GM19438 (cell line): ENCODE measurements at regions not wholly inside any gene's neighbourhood (a gene's known extent, or its start where the extent isn't known, plus 50 kb on each side); places are given as distances from the start of the nearest gene placed in this dataset.
A peak's percentile ranks its signal among the peaks of the same experiment; 100 is the strongest.

Source experiments
- ATAC-seq: cut with Tn5 transposase; IDR thresholded peaks from one replicate; pipeline ENCODE4 v1.9.1; 2021; ENCODE audit warnings: low read depth; ENCODE audit not compliant: unreplicated experiment

DNA sequence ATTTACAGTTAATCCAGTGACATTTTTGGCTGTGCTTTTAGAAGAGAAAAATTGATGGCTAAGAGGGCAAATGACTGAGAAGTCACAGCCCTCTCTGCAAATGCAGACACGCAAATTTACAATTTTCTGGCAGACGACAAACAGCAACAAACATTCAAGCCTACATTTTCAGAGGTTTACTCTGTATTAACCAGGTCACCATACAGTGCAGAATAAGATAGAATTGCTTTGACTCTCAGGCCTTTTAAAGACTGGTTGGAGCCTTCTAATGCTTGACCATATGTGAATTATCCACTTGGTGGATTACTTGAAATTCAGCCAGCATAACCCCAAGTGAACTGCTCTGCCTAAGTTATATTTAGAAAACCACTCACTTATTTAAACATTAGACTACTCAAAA lies 65.5 kb upstream of the FOXN2 start:
- ATAC-seq: no peak

- ATAC-seq: no peak
Measured at GRCh38 chr2:48249631-48250473, 64.6 kb upstream of the FOXN2 start.

- no peak for ATAC-seq
Measured at GRCh38 chr2:48250474-48250844, 64.0 kb upstream of the FOXN2 start.

GRCh38 chr2:48250943-48251342 lies 63.5 kb upstream of the FOXN2 start:
- ATAC-seq: peak; percentile 55

DNA sequence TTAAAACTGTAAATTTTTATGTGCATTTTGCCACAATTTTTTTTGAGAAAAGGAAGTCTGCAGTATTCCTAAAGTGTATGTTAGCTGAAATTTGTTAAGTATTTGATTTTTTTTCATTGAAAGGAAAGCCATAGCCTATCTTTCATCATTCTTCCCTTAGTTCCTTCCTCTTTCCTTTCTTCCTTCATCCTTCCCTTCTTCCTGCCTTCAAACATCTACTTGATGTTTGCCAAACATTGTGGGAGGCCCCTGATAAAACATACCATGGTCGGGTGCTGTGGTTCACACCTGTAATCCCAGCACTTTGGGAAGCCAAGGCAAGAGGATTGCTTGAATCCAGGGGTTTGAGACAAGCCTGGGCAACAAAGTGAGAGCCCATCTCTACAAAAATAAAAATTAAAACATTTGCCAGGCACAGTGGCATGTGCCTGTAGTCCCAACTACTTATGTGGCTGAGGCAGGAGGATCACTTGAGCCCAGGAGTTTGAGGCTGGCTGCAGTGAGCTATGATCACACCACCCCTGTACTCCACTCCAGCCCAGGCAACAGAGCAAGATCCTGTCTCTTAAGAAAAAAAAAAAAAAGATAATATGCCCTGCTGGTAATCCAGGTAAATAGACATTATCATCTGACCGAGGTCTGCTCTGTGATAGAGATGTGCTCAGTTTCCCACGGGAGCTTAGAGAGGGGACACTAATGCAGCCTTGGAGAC lies 62.9 kb upstream of the FOXN2 start:
- no peak for ATAC-seq

DNA sequence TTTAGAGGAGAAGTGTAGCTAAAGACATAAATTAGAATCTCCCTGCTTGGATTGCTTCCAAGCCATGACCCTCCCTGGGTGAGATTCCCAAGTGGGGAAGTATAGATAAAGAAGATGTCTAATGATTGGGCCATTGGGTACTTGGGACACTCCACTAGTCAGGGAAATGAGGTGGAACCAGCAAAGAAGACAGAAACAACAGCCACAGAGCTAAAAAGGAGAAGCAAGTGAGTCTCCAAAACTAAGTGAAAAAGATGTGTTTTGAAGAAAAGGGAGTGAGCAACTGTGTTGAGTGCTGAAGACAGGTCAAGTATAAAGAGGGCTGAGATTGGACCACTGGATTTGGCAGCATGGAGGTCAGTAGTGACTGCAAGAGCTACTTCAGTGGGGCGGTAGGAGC lies 61.2 kb upstream of the FOXN2 start:
- ATAC-seq: no peak

- no peak for ATAC-seq
Measured at GRCh38 chr2:48254839-48255238, 59.6 kb upstream of the FOXN2 start.

DNA sequence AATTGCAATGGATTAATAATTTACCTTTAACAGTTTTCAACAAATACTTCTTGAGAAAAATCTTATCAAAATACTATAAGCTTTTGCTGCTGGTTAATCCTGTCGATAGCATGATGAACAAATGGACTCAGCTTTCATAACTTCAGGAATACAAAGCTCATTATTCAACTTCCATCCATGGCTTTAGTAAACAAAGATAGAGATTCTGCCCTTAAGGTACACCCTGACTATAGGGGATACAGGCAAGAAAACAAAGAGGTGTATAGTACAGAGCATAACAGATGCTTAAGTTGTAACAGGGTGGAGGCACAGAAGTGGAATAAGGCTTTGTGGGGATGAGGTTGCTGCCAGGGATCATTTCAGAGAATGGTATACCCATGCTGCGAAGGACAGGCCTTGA lies 57.0 kb upstream of the FOXN2 start:
- no peak for ATAC-seq

DNA sequence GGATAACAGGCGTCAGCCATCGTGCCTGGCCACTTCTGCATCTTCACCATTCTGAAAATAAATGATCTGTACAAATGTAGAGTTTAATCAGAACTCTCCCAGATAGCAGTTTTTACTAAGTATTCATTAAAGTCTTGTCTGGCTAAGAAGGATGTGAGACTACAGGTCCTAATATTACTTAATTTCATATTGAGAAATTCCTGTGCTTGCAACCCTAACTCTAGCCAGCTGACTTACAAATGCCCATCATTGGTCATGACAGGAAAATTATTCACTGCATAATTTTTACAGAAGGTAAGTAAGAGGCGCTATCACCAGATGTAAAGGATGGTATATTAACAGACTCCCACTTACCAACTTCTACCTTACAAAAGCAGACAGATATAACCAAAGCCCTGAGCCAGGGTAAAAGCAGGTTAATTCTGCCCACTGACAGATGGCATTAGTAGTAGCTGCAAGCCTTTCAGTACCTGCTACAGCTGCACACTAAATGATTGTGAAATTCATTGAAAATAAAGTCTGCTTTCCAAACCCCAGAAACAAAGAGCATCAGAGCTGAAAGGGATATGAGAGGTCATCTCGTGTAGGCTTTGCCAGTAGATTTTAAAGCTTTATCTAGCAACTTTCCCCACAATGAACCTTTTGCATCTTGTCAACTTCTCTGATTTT lies 55.9 kb upstream of the FOXN2 start:
- no peak for ATAC-seq

- ATAC-seq: no peak
Measured at GRCh38 chr2:48259811-48260210, 54.7 kb upstream of the FOXN2 start.

GRCh38 chr2:48264627-48265026 lies 49.9 kb upstream of the FOXN2 start:
- no peak for ATAC-seq
